Liver (tissue), 3 donors: ENCODE measurements at regions not wholly inside any gene's neighbourhood (a gene's known extent, or its start where the extent isn't known, plus 50 kb on each side); places are given as distances from the start of the nearest gene placed in this dataset.

Experiments
- ATF3 ChIP-seq: IDR thresholded peaks from 2 replicates; pipeline ENCODE4 v1.6.1; 2016; ENCODE audit warnings: antibody characterized with exemption
- REST ChIP-seq: IDR thresholded peaks from 2 replicates; pipeline ENCODE4 v1.6.1; 2016; ENCODE audit warnings: antibody characterized with exemption, mild to moderate bottlenecking
- TAF1 ChIP-seq: conservative IDR thresholded peaks from 2 replicates; pipeline ENCODE4 v1.6.1; 2016; ENCODE audit warnings: antibody characterized with exemption, mild to moderate bottlenecking
- YY1 ChIP-seq: IDR thresholded peaks from 2 replicates; pipeline ENCODE4 v1.6.1; 2016; ENCODE audit warnings: antibody characterized with exemption, mild to moderate bottlenecking
- TF ChIP-seq, protein P1 (sequence below): fragments of 150-350 bp; IDR thresholded peaks from 2 replicates; pipeline ENCODE4 v1.5.1; 2017; ENCODE audit warnings: improper control_type of control experiment, low read depth, low read length; ENCODE audit not compliant: missing input control
- TF ChIP-seq, protein P2 (sequence below): IDR thresholded peaks from 2 replicates; pipeline ENCODE4 v1.6.1; 2016; ENCODE audit warnings: antibody characterized with exemption
- donor health status: healthy.
- donor health status: healthy.

DNA sequence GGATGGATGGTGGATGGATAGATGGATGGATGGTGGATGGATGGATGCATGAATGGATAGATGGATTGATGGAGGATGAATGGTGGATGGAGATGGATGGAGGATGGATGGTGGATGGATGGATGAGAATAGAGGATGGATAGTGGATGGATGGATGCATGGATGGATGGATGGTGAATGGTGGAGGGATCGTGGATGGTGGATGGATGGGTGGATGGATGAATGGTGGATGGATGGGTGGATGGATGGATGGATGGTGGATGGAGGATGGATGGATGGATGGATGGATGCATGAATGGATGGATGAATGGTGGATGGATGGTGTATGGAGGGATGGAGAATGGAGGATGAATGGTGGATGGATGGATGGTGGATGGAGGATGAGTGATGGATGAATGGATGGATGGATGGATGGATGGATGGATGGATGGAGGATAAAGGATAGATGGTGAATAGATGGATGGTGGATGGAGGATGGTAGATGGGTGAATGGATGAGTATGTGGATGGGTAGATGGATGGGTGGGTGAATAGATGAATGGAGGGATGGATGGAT lies 76.3 kb downstream of the PDGFA start:
- TF ChIP-seq, protein P1, sequence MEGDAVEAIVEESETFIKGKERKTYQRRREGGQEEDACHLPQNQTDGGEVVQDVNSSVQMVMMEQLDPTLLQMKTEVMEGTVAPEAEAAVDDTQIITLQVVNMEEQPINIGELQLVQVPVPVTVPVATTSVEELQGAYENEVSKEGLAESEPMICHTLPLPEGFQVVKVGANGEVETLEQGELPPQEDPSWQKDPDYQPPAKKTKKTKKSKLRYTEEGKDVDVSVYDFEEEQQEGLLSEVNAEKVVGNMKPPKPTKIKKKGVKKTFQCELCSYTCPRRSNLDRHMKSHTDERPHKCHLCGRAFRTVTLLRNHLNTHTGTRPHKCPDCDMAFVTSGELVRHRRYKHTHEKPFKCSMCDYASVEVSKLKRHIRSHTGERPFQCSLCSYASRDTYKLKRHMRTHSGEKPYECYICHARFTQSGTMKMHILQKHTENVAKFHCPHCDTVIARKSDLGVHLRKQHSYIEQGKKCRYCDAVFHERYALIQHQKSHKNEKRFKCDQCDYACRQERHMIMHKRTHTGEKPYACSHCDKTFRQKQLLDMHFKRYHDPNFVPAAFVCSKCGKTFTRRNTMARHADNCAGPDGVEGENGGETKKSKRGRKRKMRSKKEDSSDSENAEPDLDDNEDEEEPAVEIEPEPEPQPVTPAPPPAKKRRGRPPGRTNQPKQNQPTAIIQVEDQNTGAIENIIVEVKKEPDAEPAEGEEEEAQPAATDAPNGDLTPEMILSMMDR: no peak
- no peak for TF ChIP-seq TAF1
- TF ChIP-seq YY1: no peak
- TF ChIP-seq REST: no peak
- TF ChIP-seq ATF3: no peak
- TF ChIP-seq, protein P2, sequence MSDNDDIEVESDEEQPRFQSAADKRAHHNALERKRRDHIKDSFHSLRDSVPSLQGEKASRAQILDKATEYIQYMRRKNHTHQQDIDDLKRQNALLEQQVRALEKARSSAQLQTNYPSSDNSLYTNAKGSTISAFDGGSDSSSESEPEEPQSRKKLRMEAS: no peak
